Loucy (cell line): ENCODE measurements at regions not wholly inside any gene's neighbourhood (a gene's known extent, or its start where the extent isn't known, plus 50 kb on each side); places are given as distances from the start of the nearest gene placed in this dataset.

ENCODE experiments used
- H2AFZ ChIP-seq: fragments of 200-600 bp; sonication (generic); 2 replicates; pipeline ENCODE4 v1.6.0; 2016; ENCODE audit warnings: antibody characterized with exemption, mild to moderate bottlenecking, low read length, moderate library complexity
- H3F3A ChIP-seq: fragments of 200-600 bp; 2 replicates; pipeline ENCODE4 v1.6.0; 2016; ENCODE audit warnings: antibody characterized with exemption, low read depth, mild to moderate bottlenecking
- H3K27me3 ChIP-seq: fragments of 200-600 bp; sonication (generic); 2 replicates; pipeline ENCODE4 v1.6.1; 2014; ENCODE audit warnings: low read length, mild to moderate bottlenecking; ENCODE audit not compliant: insufficient read depth, poor library complexity, severe bottlenecking
- H3K36me3 ChIP-seq: fragments of 200-600 bp; sonication (generic); 2 replicates; pipeline ENCODE4 v1.6.1; 2016; ENCODE audit warnings: low read length; ENCODE audit not compliant: insufficient read depth
- H3K4me1 ChIP-seq: fragments of 200-600 bp; sonication (generic); 2 replicates; pipeline ENCODE4 v1.5.1; 2014; ENCODE audit warnings: low read length, mild to moderate bottlenecking; ENCODE audit not compliant: insufficient read depth, poor library complexity, severe bottlenecking
- H3K4me2 ChIP-seq: fragments of 200-600 bp; sonication (generic); 2 replicates; pipeline ENCODE4 v1.6.0; 2014; ENCODE audit warnings: antibody characterized with exemption, low read length, low read depth, mild to moderate bottlenecking; ENCODE audit not compliant: poor library complexity, severe bottlenecking
- H3K4me3 ChIP-seq: fragments of 200-600 bp; sonication (generic); 2 replicates; pipeline ENCODE4 v1.5.1; 2014; ENCODE audit warnings: low read length, mild to moderate bottlenecking, mixed read lengths; ENCODE audit not compliant: poor library complexity, severe bottlenecking
- H3K79me2 ChIP-seq: fragments of 200-600 bp; sonication (generic); 2 replicates; pipeline ENCODE4 v1.6.1; 2014; ENCODE audit warnings: low read length; ENCODE audit not compliant: insufficient read depth
- H3K9ac ChIP-seq: fragments of 200-600 bp; sonication (generic); 2 replicates; pipeline ENCODE4 v1.6.0; 2014; ENCODE audit warnings: mild to moderate bottlenecking, low read depth, low read length, moderate library complexity; ENCODE audit not compliant: poor library complexity, severe bottlenecking
- H3K9me2 ChIP-seq: fragments of 200-600 bp; sonication (generic); replicated peaks from 2 replicates; pipeline ENCODE4 v1.6.1; 2016; ENCODE audit warnings: low read depth, low read length, mixed read lengths
- H3K9me3 ChIP-seq: fragments of 200-600 bp; sonication (generic); 2 replicates; pipeline ENCODE4 v1.6.1; 2014; ENCODE audit warnings: mild to moderate bottlenecking, antibody characterized with exemption, low read length, low read depth; ENCODE audit not compliant: insufficient read depth
- H4K20me1 ChIP-seq: fragments of 200-600 bp; sonication (generic); 2 replicates; pipeline ENCODE4 v1.6.0; 2014; ENCODE audit warnings: antibody characterized with exemption, low read length, mild to moderate bottlenecking; ENCODE audit not compliant: insufficient read depth, poor library complexity, severe bottlenecking
- CTCF ChIP-seq: fragments of 200-600 bp; sonication (generic); conservative IDR thresholded peaks from 2 replicates; pipeline ENCODE4 v1.5.1; 2014; ENCODE audit warnings: mild to moderate bottlenecking, antibody characterized with exemption, low read length
- EZH2phosphoT487 ChIP-seq: fragments of 200-600 bp; IDR thresholded peaks from 2 replicates; pipeline ENCODE4 v1.6.1; 2018; ENCODE audit warnings: antibody characterized with exemption, mild to moderate bottlenecking, moderate library complexity, borderline replicate concordance

- no peaks in the 10 kb centered on the region for H3K9me2 ChIP-seq
- no peaks in the 10 kb centered on the region for H3K27me3 ChIP-seq
- H4K20me1 ChIP-seq, result no peaks in the 10 kb centered on the region
- H3K79me2 ChIP-seq, result no peaks in the 10 kb centered on the region
- H3K4me1 ChIP-seq, result no peaks in the 10 kb centered on the region
- no peak overlapping the region for H2AFZ ChIP-seq
- H3K9me3 ChIP-seq, result no peaks in the 10 kb centered on the region
- no peak overlapping the region for H3K4me2 ChIP-seq
- TF ChIP-seq EZH2phosphoT487, result no peak
- TF ChIP-seq CTCF, result no peak
- H3K4me3 ChIP-seq, result no peak overlapping the region
- H3F3A ChIP-seq, result no peaks in the 10 kb centered on the region
- no peak overlapping the region for H3K9ac ChIP-seq
- H3K36me3 ChIP-seq, result no peaks in the 10 kb centered on the region
These were observed 965.6 kb upstream of the NRXN1 start for GRCh38 chr2:51997571-51997970.

GRCh38 chr2:51995293-51995692 is 963.4 kb upstream of the NRXN1 start:
- Histone ChIP-seq H3K4me1 (no peaks in the 10 kb centered on the region), H3K27me3 (no peaks in the 10 kb centered on the region), H3K4me2 (no peak overlapping the region), H3K4me3 (no peak overlapping the region), H3K36me3 (no peaks in the 10 kb centered on the region), H4K20me1 (no peaks in the 10 kb centered on the region), H3K79me2 (no peaks in the 10 kb centered on the region), H3K9me2 (no peaks in the 10 kb centered on the region), H3K9me3 (no peaks in the 10 kb centered on the region), H3K9ac (no peak overlapping the region), H2AFZ (no peak overlapping the region), H3F3A (no peaks in the 10 kb centered on the region)
- no peak for TF ChIP-seq CTCF
- TF ChIP-seq EZH2phosphoT487, result no peak

GRCh38 chr2:51994123-51994763 is 962.3 kb upstream of the NRXN1 start:
- no peak overlapping the region for H3K4me2 ChIP-seq
- no peaks in the 10 kb centered on the region for H4K20me1 ChIP-seq
- H3K27me3 ChIP-seq, result no peaks in the 10 kb centered on the region
- no peaks in the 10 kb centered on the region for H3K9me3 ChIP-seq
- no peaks in the 10 kb centered on the region for H3K79me2 ChIP-seq
- H3F3A ChIP-seq, result no peaks in the 10 kb centered on the region
- no peaks in the 10 kb centered on the region for H3K4me1 ChIP-seq
- H3K36me3 ChIP-seq, result no peaks in the 10 kb centered on the region
- TF ChIP-seq EZH2phosphoT487 (no peak), CTCF (no peak)
- H2AFZ ChIP-seq, result no peak overlapping the region
- no peak overlapping the region for H3K9ac ChIP-seq
- H3K9me2 ChIP-seq, result no peaks in the 10 kb centered on the region
- no peak overlapping the region for H3K4me3 ChIP-seq
